B cell (primary cell): ENCODE measurements at regions not wholly inside any gene's neighbourhood (a gene's known extent, or its start where the extent isn't known, plus 50 kb on each side); places are given as distances from the start of the nearest gene placed in this dataset.

Experiments used
- ATAC-seq: fragments of 200-7000 bp; cut with Tn5 transposase; one replicate; pipeline ENCODE4 v1.10.0; 2021; ENCODE audit warnings: low read depth, mild to moderate bottlenecking, moderate number of reproducible peaks, moderate library complexity
- CTCF ChIA-PET: fragments of 350-600 bp; sonication (Branson Sonifier 250); formaldehyde crosslinking; loops from one replicate; lab custom pipeline; 2021; ENCODE audit warnings: antibody characterized with exemption, inconsistent platforms; lab: Charles Lee
- POLR2A ChIA-PET: fragments of 350-600 bp; sonication (Branson Sonifier 250); formaldehyde crosslinking; loops from one replicate; lab custom pipeline; 2021; ENCODE audit warnings: antibody characterized with exemption; lab: Charles Lee
- DNase-seq: peaks from one replicate; pipeline ENCODE4 v3.0.0; 2013
- H2AFZ ChIP-seq: 2 replicates; pipeline ENCODE4 v1.6.1; 2012; ENCODE audit warnings: mild to moderate bottlenecking, low read depth, low read length; ENCODE audit not compliant: insufficient read depth, poor library complexity, severe bottlenecking
- H3K27ac ChIP-seq, 2 donors: 1 replicate in 1 of 2; 2 replicates in 1 of 2; pipeline ENCODE4 v1.5.1; 2012 to 2013; ENCODE audit warnings: low read length in 2 of 2, mild to moderate bottlenecking in 2 of 2, moderate library complexity in 1 of 2
- H3K27me3 ChIP-seq, 4 experiments: fragments of 200-600 bp in 1 of 4; sonication (generic) in 1 of 4; replicated peaks in 1 of 4; 1 replicate in 2 of 4; 2 replicates in 2 of 4; pipeline versions ENCODE4 v1.6.1 to v1.7.0; 2013 to 2016; ENCODE audit warnings: low read length in 3 of 4, mild to moderate bottlenecking in 2 of 4, mixed read lengths in 1 of 4, moderate library complexity in 1 of 4; ENCODE audit not compliant: insufficient read depth in 4 of 4, control insufficient read depth in 3 of 4; ENCODE audit errors: control extremely low read depth in 1 of 4
- H3K36me3 ChIP-seq, 2 experiments: replicated peaks in 1 of 2; 1 replicate in 1 of 2; 2 replicates in 1 of 2; pipeline versions ENCODE4 v1.6.1 to v1.7.1; 2013; ENCODE audit warnings: low read length in 1 of 2; ENCODE audit not compliant: insufficient read depth in 2 of 2, control insufficient read depth in 1 of 2; ENCODE audit errors: control extremely low read depth in 1 of 2, extremely low read depth in 1 of 2
- H3K4me1 ChIP-seq, 2 donors: fragments of 200-600 bp in 1 of 2; sonication (generic) in 1 of 2; 1 replicate in 1 of 2; 2 replicates in 1 of 2; pipeline versions ENCODE4 v1.5.1 to v1.6.1; 2013 to 2017; ENCODE audit warnings: low read length in 2 of 2; ENCODE audit not compliant: control insufficient read depth in 2 of 2, insufficient read depth in 2 of 2
- H3K4me2 ChIP-seq: replicated peaks from 2 replicates; pipeline ENCODE3; 2012; ENCODE audit warnings: mild to moderate bottlenecking, low read depth, low read length; ENCODE audit not compliant: poor library complexity, severe bottlenecking
- H3K4me3 ChIP-seq, 5 experiments: fragments of 200-600 bp in 1 of 5; sonication (generic) in 1 of 5; 1 replicate in 3 of 5; 2 replicates in 2 of 5; pipeline versions ENCODE4 v1.5.1 to v1.7.0; 2011 to 2016; ENCODE audit warnings: low read length in 4 of 5, mild to moderate bottlenecking in 4 of 5, low read depth in 2 of 5, control low read depth in 1 of 5, moderate library complexity in 1 of 5; ENCODE audit not compliant: insufficient read depth in 1 of 5; ENCODE audit errors: control extremely low read depth in 1 of 5, extremely low read depth in 1 of 5
- H3K79me2 ChIP-seq: fragments of 200-600 bp; sonication (generic); one replicate; pipeline ENCODE4 v1.6.0; 2016; ENCODE audit warnings: low read length; ENCODE audit not compliant: control insufficient read depth, insufficient read depth
- H3K9ac ChIP-seq: fragments of 200-600 bp; sonication (generic); 2 replicates; pipeline ENCODE4 v1.6.1; 2017; ENCODE audit warnings: mild to moderate bottlenecking, low read length, moderate library complexity
- H3K9me3 ChIP-seq, 3 donors: one replicate each; pipeline versions ENCODE4 v1.6.1 to v1.7.1; 2013; ENCODE audit warnings: low read length in 2 of 3; ENCODE audit not compliant: control insufficient read depth in 2 of 3, insufficient read depth in 1 of 3; ENCODE audit errors: control extremely low read depth in 1 of 3
- H4K20me1 ChIP-seq: 2 replicates; pipeline ENCODE4 v1.6.0; 2012; ENCODE audit warnings: mild to moderate bottlenecking, low read length; ENCODE audit not compliant: insufficient read depth, control insufficient read depth, poor library complexity, severe bottlenecking
- H3K27ac Mint-ChIP-seq: one replicate; pipeline ENCODE4 v1.8.0; 2021; ENCODE audit warnings: mixed read lengths
- H3K27me3 Mint-ChIP-seq: one replicate; pipeline ENCODE4 v1.8.0; 2021; ENCODE audit warnings: mixed read lengths
- H3K4me1 Mint-ChIP-seq: one replicate; pipeline ENCODE4 v1.8.0; 2021; ENCODE audit warnings: mixed read lengths
- H3K4me3 Mint-ChIP-seq: one replicate; pipeline ENCODE4 v1.8.0; 2021; ENCODE audit warnings: mixed read lengths
- H3K9me3 Mint-ChIP-seq: one replicate; pipeline ENCODE4 v1.8.0; 2022; ENCODE audit warnings: mixed read lengths; ENCODE audit not compliant: insufficient read depth
- EZH2 ChIP-seq: IDR thresholded peaks from 2 replicates; pipeline ENCODE4 v1.6.1; 2012; ENCODE audit warnings: borderline replicate concordance, low read depth, mild to moderate bottlenecking, moderate library complexity, low read length; ENCODE audit not compliant: insufficient read depth, poor library complexity, severe bottlenecking
- WGBS: methylation state at CpG from one replicate; pipeline ENCODE4 v1.1.5; 2013; ENCODE audit warnings: missing lambda C conversion rate; ENCODE audit not compliant: insufficient coverage; 5-methylcytosine and 5-hydroxymethylcytosine counted together
- intact Hi-C: fragments of 100-400 bp; cut with micrococcal nuclease; formaldehyde crosslinking; loops from one replicate; pipeline ENCODE4 v1.10.0; 2022
- TF ChIP-seq, protein P1 (sequence below): fragments of 200-600 bp; IDR thresholded peaks from one replicate; pipeline ENCODE4 v1.8.0; 2022; ENCODE audit warnings: antibody characterized with exemption, mild to moderate bottlenecking

DNA sequence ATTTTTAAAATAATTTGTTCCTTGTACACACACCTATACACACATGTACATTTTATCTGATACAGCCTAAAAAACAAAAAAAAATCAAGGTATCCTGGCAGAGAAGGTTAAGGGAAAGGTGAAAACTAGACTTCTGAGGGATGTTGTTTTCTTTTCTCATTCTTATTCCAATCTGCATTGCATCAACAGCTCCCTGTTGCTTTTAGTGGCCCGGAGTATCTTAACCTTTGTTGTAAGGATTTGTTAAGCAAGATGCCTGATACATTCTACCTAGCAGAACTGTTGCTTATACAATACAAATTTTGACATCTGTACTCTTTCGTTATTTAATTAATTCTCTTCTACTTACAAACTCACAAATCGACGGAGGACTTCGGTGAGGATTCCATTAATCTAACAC is 167.4 kb downstream of the GNAI1 start:
- Histone ChIP-seq H3K79me2 (no peaks in the 10 kb centered on the region), H2AFZ (no peak overlapping the region), H3K4me2 (no peak overlapping the region), H3K36me3 (no peaks in the 10 kb centered on the region), H3K9me3 (no peaks in the 10 kb centered on the region), H3K9ac (no peak overlapping the region), H3K27me3 (no peaks in the 10 kb centered on the region), H3K27ac (no peak overlapping the region), H3K4me3 (no peak overlapping the region), H4K20me1 (no peaks in the 10 kb centered on the region), H3K4me1 (no peaks in the 10 kb centered on the region)
- intact Hi-C loops = no loop called here
- WGBS = no CpG with 5 or more reads among the region's 5 CpGs
- POLR2A ChIA-PET = no interaction called here
- no peak overlapping the region for H3K27ac Mint-ChIP-seq
- H3K9me3 Mint-ChIP-seq = peaks cover 3% of the 10 kb centered on the region
- ATAC-seq (no peak), DNase-seq (no peak)
- no peaks in the 10 kb centered on the region for H3K27me3 Mint-ChIP-seq
- no peak overlapping the region for H3K4me3 Mint-ChIP-seq
- CTCF ChIA-PET = no interaction called here
- no peaks in the 10 kb centered on the region for H3K4me1 Mint-ChIP-seq
- no peak for TF ChIP-seq EZH2
- TF ChIP-seq, protein P1, sequence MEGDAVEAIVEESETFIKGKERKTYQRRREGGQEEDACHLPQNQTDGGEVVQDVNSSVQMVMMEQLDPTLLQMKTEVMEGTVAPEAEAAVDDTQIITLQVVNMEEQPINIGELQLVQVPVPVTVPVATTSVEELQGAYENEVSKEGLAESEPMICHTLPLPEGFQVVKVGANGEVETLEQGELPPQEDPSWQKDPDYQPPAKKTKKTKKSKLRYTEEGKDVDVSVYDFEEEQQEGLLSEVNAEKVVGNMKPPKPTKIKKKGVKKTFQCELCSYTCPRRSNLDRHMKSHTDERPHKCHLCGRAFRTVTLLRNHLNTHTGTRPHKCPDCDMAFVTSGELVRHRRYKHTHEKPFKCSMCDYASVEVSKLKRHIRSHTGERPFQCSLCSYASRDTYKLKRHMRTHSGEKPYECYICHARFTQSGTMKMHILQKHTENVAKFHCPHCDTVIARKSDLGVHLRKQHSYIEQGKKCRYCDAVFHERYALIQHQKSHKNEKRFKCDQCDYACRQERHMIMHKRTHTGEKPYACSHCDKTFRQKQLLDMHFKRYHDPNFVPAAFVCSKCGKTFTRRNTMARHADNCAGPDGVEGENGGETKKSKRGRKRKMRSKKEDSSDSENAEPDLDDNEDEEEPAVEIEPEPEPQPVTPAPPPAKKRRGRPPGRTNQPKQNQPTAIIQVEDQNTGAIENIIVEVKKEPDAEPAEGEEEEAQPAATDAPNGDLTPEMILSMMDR = no peak

DNA sequence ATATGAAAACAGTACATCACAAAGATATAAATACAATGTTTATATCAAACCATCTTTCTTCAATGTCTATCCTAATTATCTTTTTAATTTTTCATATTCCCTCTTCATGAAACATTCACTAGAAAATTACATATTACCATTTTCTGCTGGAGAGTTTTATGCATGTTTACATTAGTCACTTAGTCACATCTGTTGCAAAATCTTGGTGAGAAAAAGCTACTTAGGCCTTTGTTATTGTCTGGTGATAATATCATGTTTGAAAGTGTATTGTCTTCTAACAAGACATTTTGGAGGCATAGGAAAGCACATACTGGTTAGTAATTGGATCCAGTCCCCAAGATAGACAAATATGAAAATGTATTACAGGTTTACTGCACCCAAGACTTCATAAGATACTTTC is 163.6 kb downstream of the GNAI1 start:
- CTCF ChIA-PET = no interaction called here
- Mint-ChIP-seq H3K27ac (no peak overlapping the region), H3K4me1 (no peaks in the 10 kb centered on the region), H3K4me3 (no peak overlapping the region), H3K9me3 (peaks cover 10% of the 10 kb centered on the region), H3K27me3 (no peaks in the 10 kb centered on the region)
- H3K4me1 ChIP-seq = no peaks in the 10 kb centered on the region
- H4K20me1 ChIP-seq = no peaks in the 10 kb centered on the region
- no peaks in the 10 kb centered on the region for H3K36me3 ChIP-seq
- H3K27ac ChIP-seq = no peak overlapping the region
- DNase-seq (no peak), ATAC-seq (no peak)
- no peak overlapping the region for H2AFZ ChIP-seq
- H3K27me3 ChIP-seq = no peaks in the 10 kb centered on the region
- TF ChIP-seq, protein P1 = no peak
- TF ChIP-seq EZH2 = no peak
- no peak overlapping the region for H3K9ac ChIP-seq
- peaks cover 0 to 8% (median 3%) of the 10 kb centered on the region in 3 donors for H3K9me3 ChIP-seq
- H3K79me2 ChIP-seq = no peaks in the 10 kb centered on the region
- no peak overlapping the region for H3K4me3 ChIP-seq
- intact Hi-C loops = no loop called here
- POLR2A ChIA-PET = no interaction called here
- no peak overlapping the region for H3K4me2 ChIP-seq
